H9 (cell line): ENCODE measurements at regions not wholly inside any gene's neighbourhood (a gene's known extent, or its start where the extent isn't known, plus 50 kb on each side); places are given as distances from the start of the nearest gene placed in this dataset.

Experiments
- DNase-seq: peaks from one replicate; pipeline ENCODE4 v3.0.0-alpha.2; 2017
- H2AFZ ChIP-seq: one replicate; pipeline ENCODE4 v1.6.1; 2013; ENCODE audit warnings: mild to moderate bottlenecking, low read length, control low read depth, moderate library complexity
- H2AK5ac ChIP-seq: 2 replicates; pipeline ENCODE4 v1.6.1; 2013; ENCODE audit warnings: low read length, control low read depth, mixed read lengths; ENCODE audit not compliant: insufficient read length
- H2BK120ac ChIP-seq: one replicate; pipeline ENCODE4 v1.6.1; 2013; ENCODE audit warnings: low read depth, mild to moderate bottlenecking, low read length, control low read depth, inconsistent platforms; ENCODE audit not compliant: poor library complexity, severe bottlenecking
- H2BK12ac ChIP-seq: 2 replicates; pipeline ENCODE4 v1.6.1; 2013; ENCODE audit warnings: low read length, control low read depth, mixed read lengths, low read depth; ENCODE audit not compliant: insufficient read length
- H2BK15ac ChIP-seq: 2 replicates; pipeline ENCODE4 v1.6.1; 2013; ENCODE audit warnings: low read depth, low read length, control low read depth
- H2BK20ac ChIP-seq: one replicate; pipeline ENCODE4 v1.6.1; 2013; ENCODE audit warnings: low read depth, mild to moderate bottlenecking, low read length, control low read depth, inconsistent platforms; ENCODE audit not compliant: poor library complexity, severe bottlenecking
- H2BK5ac ChIP-seq: 2 replicates; pipeline ENCODE4 v1.6.1; 2013; ENCODE audit warnings: low read length, control low read depth, mixed read lengths; ENCODE audit not compliant: insufficient read length
- H3K14ac ChIP-seq: 2 replicates; pipeline ENCODE4 v1.6.1; 2013; ENCODE audit warnings: low read length, control low read depth; ENCODE audit not compliant: insufficient read depth
- H3K18ac ChIP-seq: 2 replicates; pipeline ENCODE4 v1.6.1; 2013; ENCODE audit warnings: low read depth, mild to moderate bottlenecking, mixed read lengths, low read length, control low read depth; ENCODE audit not compliant: insufficient read length
- H3K23ac ChIP-seq: 2 replicates; pipeline ENCODE4 v1.6.1; 2013; ENCODE audit warnings: low read length, control low read depth, mixed read lengths, low read depth; ENCODE audit not compliant: insufficient read length
- H3K23me2 ChIP-seq: 2 replicates; pipeline ENCODE4 v1.6.1; 2013; ENCODE audit warnings: low read depth, mild to moderate bottlenecking, mixed read lengths, low read length, control low read depth; ENCODE audit not compliant: insufficient read length, poor library complexity, severe bottlenecking
- H3K27ac ChIP-seq: 2 replicates; pipeline ENCODE4 v1.5.1; 2013; ENCODE audit warnings: low read length, control low read depth, mixed read lengths, low read depth; ENCODE audit not compliant: insufficient read length
- H3K27me3 ChIP-seq: 2 replicates; pipeline ENCODE4 v1.6.1; 2013; ENCODE audit warnings: low read length, control low read depth, inconsistent platforms; ENCODE audit not compliant: insufficient read depth
- H3K4ac ChIP-seq: 2 replicates; pipeline ENCODE4 v1.6.1; 2013; ENCODE audit warnings: low read depth, mild to moderate bottlenecking, control low read depth, inconsistent platforms, low read length, moderate library complexity
- H3K4me1 ChIP-seq: 2 replicates; pipeline ENCODE4 v1.6.1; 2013; ENCODE audit warnings: low read length, control low read depth, inconsistent platforms; ENCODE audit not compliant: insufficient read depth
- H3K4me2 ChIP-seq: 2 replicates; pipeline ENCODE4 v1.6.1; 2013; ENCODE audit warnings: low read length, control low read depth, mixed read lengths; ENCODE audit not compliant: insufficient read length, insufficient read depth
- H3K56ac ChIP-seq: 2 replicates; pipeline ENCODE4 v1.6.1; 2013; ENCODE audit warnings: low read depth, mild to moderate bottlenecking, mixed read lengths, low read length, control low read depth; ENCODE audit not compliant: insufficient read length
- H3K79me1 ChIP-seq: 2 replicates; pipeline ENCODE4 v1.6.1; 2013; ENCODE audit warnings: low read depth, mild to moderate bottlenecking, moderate library complexity, low read length, control low read depth, inconsistent platforms; ENCODE audit not compliant: insufficient read depth, poor library complexity, severe bottlenecking
- H3K79me2 ChIP-seq: 2 replicates; pipeline ENCODE4 v1.6.1; 2013; ENCODE audit warnings: low read length, control low read depth, inconsistent platforms; ENCODE audit not compliant: insufficient read depth
- H3K9ac ChIP-seq: 2 replicates; pipeline ENCODE4 v1.6.1; 2013; ENCODE audit warnings: low read length, control low read depth, mixed read lengths; ENCODE audit not compliant: insufficient read length; ENCODE audit errors: extremely low read depth
- H3K9me3 ChIP-seq: one replicate; pipeline ENCODE4 v1.6.1; 2013; ENCODE audit warnings: low read depth, low read length, inconsistent platforms; ENCODE audit not compliant: control insufficient read depth
- H3T11ph ChIP-seq: one replicate; pipeline ENCODE4 v1.6.1; 2013; ENCODE audit warnings: mild to moderate bottlenecking, low read length, control low read depth, inconsistent platforms
- H4K20me1 ChIP-seq: one replicate; pipeline ENCODE4 v1.6.1; 2013; ENCODE audit not compliant: control insufficient read depth, insufficient read length, insufficient read depth
- H4K5ac ChIP-seq: 2 replicates; pipeline ENCODE4 v1.6.1; 2013; ENCODE audit warnings: low read depth, mild to moderate bottlenecking, mixed read lengths, low read length, control low read depth; ENCODE audit not compliant: insufficient read length
- H4K8ac ChIP-seq: replicated peaks from 2 replicates; pipeline ENCODE4 v1.6.1; 2013; ENCODE audit warnings: low read length, control low read depth, mixed read lengths, low read depth; ENCODE audit not compliant: insufficient read length
- H4K91ac ChIP-seq: 2 replicates; pipeline ENCODE4 v1.6.1; 2013; ENCODE audit warnings: low read depth, mild to moderate bottlenecking, moderate library complexity, mixed read lengths, low read length, control low read depth; ENCODE audit not compliant: insufficient read length
- H3K27ac Mint-ChIP-seq, 3 experiments: 2 replicates in 2 of 3; 3 replicates in 1 of 3; pipeline ENCODE4 v1.8.0; 2020 to 2021; ENCODE audit warnings: mixed read lengths in 3 of 3, mild to moderate bottlenecking in 1 of 3, moderate library complexity in 1 of 3
- H3K27me3 Mint-ChIP-seq: 2 replicates; pipeline ENCODE4 v1.8.0; 2021; ENCODE audit warnings: low read depth, mild to moderate bottlenecking, moderate library complexity, mixed read lengths
- H3K36me3 Mint-ChIP-seq, 3 experiments: 2 replicates in 2 of 3; 3 replicates in 1 of 3; pipeline ENCODE4 v1.8.0; 2020 to 2021; ENCODE audit warnings: low read depth in 3 of 3, mixed read lengths in 3 of 3; ENCODE audit not compliant: insufficient read depth in 1 of 3
- H3K4me1 Mint-ChIP-seq, 2 experiments: 2 replicates each; pipeline ENCODE4 v1.8.0; 2020; ENCODE audit warnings: mixed read lengths in 2 of 2
- H3K4me3 Mint-ChIP-seq, 2 experiments: 2 replicates in 1 of 2; 3 replicates in 1 of 2; pipeline ENCODE4 v1.8.0; 2020 to 2021; ENCODE audit warnings: mild to moderate bottlenecking in 2 of 2, mixed read lengths in 2 of 2, moderate library complexity in 1 of 2
- H3K9me3 Mint-ChIP-seq, 2 experiments: 2 replicates in 1 of 2; 3 replicates in 1 of 2; pipeline ENCODE4 v1.8.0; 2020; ENCODE audit warnings: mild to moderate bottlenecking in 2 of 2, mixed read lengths in 2 of 2, moderate library complexity in 1 of 2
- CTCF ChIP-seq: fragments of 200-600 bp; sonication (generic); conservative IDR thresholded peaks from 3 replicates; pipeline ENCODE4 v1.8.0; 2021; ENCODE audit warnings: antibody characterized with exemption, mild to moderate bottlenecking
- WGBS: extraction: QIAGEN DNeasy Blood & Tissue Kit; methylation state at CpG from one replicate; pipeline ENCODE4 v1.1.7; 2013; ENCODE audit warnings: missing lambda C conversion rate, low lambda C conversion rate, mixed read lengths; ENCODE audit not compliant: insufficient read length; ENCODE audit errors: extremely low coverage; 5-methylcytosine and 5-hydroxymethylcytosine counted together

- Histone ChIP-seq H4K8ac (no peak overlapping the region), H3K79me2 (no peaks in the 10 kb centered on the region), H2BK15ac (no peak overlapping the region), H4K91ac (no peak overlapping the region), H4K20me1 (no peaks in the 10 kb centered on the region), H3K9ac (no peak overlapping the region), H4K5ac (no peak overlapping the region), H3K56ac (no peak overlapping the region), H3K14ac (no peak overlapping the region), H2AFZ (no peak overlapping the region), H2BK20ac (no peak overlapping the region), H2BK5ac (no peak overlapping the region), H3T11ph (no peak overlapping the region), H3K9me3 (peaks cover 39% of the 10 kb centered on the region), H3K23me2 (no peaks in the 10 kb centered on the region), H3K18ac (no peak overlapping the region), H3K4me2 (no peak overlapping the region), H2AK5ac (no peak overlapping the region), H2BK12ac (no peak overlapping the region), H3K4ac (no peak overlapping the region), H3K4me1 (no peaks in the 10 kb centered on the region), H3K27me3 (no peaks in the 10 kb centered on the region), H3K27ac (no peak overlapping the region), H3K23ac (no peak overlapping the region), H3K79me1 (no peaks in the 10 kb centered on the region), H2BK120ac (no peak overlapping the region)
- no peak overlapping the region for H3K27ac Mint-ChIP-seq
- no CpG with 5 or more reads among the region's 31 CpGs for WGBS
- peaks cover 0 to 19% (median 6%) of the 10 kb centered on the region in 3 experiments; a peak in 6 of 7 replicates for H3K36me3 Mint-ChIP-seq
- H3K4me3 Mint-ChIP-seq = no peak overlapping the region
- no peak for DNase-seq
- TF ChIP-seq CTCF = no peak
- no peaks in the 10 kb centered on the region for H3K4me1 Mint-ChIP-seq
- H3K27me3 Mint-ChIP-seq = peaks cover 7% of the 10 kb centered on the region
- peaks cover 80 to 89% of the 10 kb centered on the region in 2 experiments for H3K9me3 Mint-ChIP-seq
Observed at GRCh38 chr20:30919514-30920188, 337.8 kb upstream of the DEFB115 start.
